GM12873 (cell line): ENCODE measurements at regions not wholly inside any gene's neighbourhood (a gene's known extent, or its start where the extent isn't known, plus 50 kb on each side); places are given as distances from the start of the nearest gene placed in this dataset.

Experiments used
- CTCF ChIP-seq: IDR thresholded peaks from 2 replicates; pipeline ENCODE4 v1.5.1; 2012; ENCODE audit warnings: low read depth, mild to moderate bottlenecking, moderate library complexity, low read length, control low read depth; ENCODE audit not compliant: insufficient read depth; ENCODE audit errors: missing control alignments

DNA sequence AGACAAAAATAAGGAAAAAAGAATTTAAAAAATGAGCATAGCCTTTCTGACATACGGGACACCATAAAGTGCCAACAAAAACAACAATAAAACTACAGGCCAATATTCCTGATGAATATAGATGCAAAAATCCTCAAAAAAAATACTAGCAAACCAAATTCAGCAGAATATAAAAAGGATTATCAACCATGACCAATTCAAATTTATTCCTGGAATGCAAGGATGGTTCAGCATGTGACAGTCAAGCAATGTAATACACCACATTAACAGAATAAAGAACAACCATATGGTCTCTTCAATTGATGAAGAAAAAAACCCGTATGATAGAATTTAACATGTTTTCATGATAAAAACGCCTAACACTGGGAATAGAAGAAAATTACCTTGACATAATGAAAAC, 341.7 kb downstream of the PYDC2 start:
- no peak for TF ChIP-seq CTCF

GRCh38 chr3:191804935-191805334, 344.0 kb downstream of the PYDC2 start:
- TF ChIP-seq CTCF: no peak

GRCh38 chr3:191808073-191808472, 347.1 kb downstream of the PYDC2 start:
- TF ChIP-seq CTCF: no peak

DNA sequence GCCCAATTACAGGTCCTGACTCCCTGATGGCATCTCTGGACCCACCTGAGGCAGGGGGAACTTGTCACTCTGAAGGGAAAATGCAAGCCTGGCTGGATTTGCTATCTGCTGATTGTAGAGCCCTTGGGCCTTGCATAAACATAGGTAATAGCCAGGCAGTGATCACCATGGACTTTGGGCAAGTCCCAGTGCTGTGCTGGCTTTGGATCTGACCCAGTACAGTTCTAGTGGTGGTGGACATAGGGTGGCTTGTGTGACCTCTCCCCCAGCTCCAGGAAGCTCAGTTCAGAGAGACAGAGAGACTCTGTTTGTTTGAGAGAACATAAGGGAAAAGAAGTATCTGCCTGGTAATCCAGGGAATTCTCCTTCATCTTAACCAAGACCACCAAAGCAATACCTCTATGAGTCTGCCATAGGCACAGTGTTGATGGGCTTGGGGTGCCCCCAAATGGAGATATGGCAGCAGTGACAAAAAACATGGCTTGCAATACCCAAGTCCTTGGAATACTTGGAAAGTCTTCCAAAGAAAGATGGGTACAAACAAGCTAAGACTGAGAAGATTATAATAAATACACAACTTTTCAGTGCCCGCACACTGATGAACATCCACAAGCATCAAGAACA, 348.5 kb downstream of the PYDC2 start:
- TF ChIP-seq CTCF: no peak

GRCh38 chr3:191813245-191813644, 352.3 kb downstream of the PYDC2 start:
- no peak for TF ChIP-seq CTCF

DNA sequence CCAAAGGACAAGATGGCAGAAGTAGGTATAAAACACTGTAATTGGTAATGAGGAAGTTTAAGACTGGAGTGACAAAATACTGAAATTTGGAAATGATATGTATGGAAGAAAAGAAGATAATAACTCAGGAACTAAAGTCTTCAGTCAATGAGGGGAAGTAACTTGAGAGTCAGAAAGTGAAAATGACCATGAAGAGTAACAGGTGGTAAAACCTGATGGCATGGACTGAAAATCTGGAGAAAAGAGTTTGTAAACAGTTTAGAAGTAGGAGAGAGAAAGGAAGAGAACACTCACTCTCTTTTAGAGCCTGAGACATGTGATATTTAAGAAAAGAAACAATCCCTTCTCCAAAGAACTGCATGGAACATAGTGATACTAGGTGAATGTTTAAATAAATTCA, 387.9 kb downstream of the PYDC2 start:
- no peak for TF ChIP-seq CTCF

DNA sequence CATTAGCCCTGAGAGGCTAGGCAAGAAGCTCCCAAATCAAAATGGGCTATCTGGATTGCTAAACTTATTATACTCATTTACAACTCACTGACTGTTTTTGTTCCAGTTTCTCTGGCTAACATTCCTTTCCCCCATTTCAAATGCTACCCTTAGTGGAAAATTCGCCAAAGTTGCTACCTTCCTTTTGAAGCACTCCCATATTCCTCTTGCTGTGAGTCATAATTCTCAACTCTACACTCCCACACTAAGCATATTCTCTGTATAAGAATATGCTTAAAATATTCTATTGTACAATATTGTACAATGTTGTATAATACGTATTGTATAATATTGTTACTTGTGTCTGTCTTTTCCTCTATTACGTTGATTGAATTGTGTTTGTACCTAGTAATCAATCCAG, 398.6 kb downstream of the PYDC2 start:
- no peak for TF ChIP-seq CTCF
